Activated CD8-positive, alpha-beta T cell treated with anti-CD3 and anti-CD28 coated beads for 36 hours (primary cell): ENCODE measurements at regions not wholly inside any gene's neighbourhood (a gene's known extent, or its start where the extent isn't known, plus 50 kb on each side); places are given as distances from the start of the nearest gene placed in this dataset.

Experiments used
- ATAC-seq: fragments of 200-7000 bp; cut with Tn5 transposase; one replicate; pipeline ENCODE4 v1.10.0; 2021; ENCODE audit warnings: mild to moderate bottlenecking, moderate library complexity
- CTCF ChIA-PET: fragments of 350-600 bp; sonication (Branson Sonifier 250); formaldehyde crosslinking; loops from one replicate; lab custom pipeline; 2021; ENCODE audit warnings: antibody characterized with exemption; lab: Charles Lee
- POLR2A ChIA-PET: fragments of 350-600 bp; sonication (Branson Sonifier 250); formaldehyde crosslinking; loops from one replicate; lab custom pipeline; 2021; ENCODE audit warnings: antibody characterized with exemption; lab: Charles Lee
- DNase-seq: peaks from one replicate; pipeline ENCODE4 v3.0.0-alpha.2; 2020
- H3K27ac Mint-ChIP-seq: one replicate; pipeline ENCODE4 v1.8.0; 2021; ENCODE audit warnings: mild to moderate bottlenecking, mixed read lengths
- H3K27me3 Mint-ChIP-seq: one replicate; pipeline ENCODE4 v1.8.0; 2021; ENCODE audit warnings: mixed read lengths
- H3K36me3 Mint-ChIP-seq: one replicate; pipeline ENCODE4 v1.8.0; 2021; ENCODE audit warnings: low read depth, mixed read lengths
- H3K4me1 Mint-ChIP-seq: one replicate; pipeline ENCODE4 v1.8.0; 2021; ENCODE audit warnings: low read depth, mixed read lengths
- H3K4me3 Mint-ChIP-seq: one replicate; pipeline ENCODE4 v1.8.0; 2021; ENCODE audit warnings: mild to moderate bottlenecking, moderate library complexity, mixed read lengths
- H3K9me3 Mint-ChIP-seq: one replicate; pipeline ENCODE4 v1.8.0; 2021; ENCODE audit warnings: mixed read lengths
- intact Hi-C: fragments of 100-400 bp; cut with micrococcal nuclease; formaldehyde crosslinking; loops from one replicate; pipeline ENCODE4 v1.10.0; 2022
- TF ChIP-seq, protein P1 (sequence below): fragments of 200-600 bp; IDR thresholded peaks from one replicate; pipeline ENCODE4 v1.8.0; 2022; ENCODE audit warnings: antibody characterized with exemption, mild to moderate bottlenecking

DNA sequence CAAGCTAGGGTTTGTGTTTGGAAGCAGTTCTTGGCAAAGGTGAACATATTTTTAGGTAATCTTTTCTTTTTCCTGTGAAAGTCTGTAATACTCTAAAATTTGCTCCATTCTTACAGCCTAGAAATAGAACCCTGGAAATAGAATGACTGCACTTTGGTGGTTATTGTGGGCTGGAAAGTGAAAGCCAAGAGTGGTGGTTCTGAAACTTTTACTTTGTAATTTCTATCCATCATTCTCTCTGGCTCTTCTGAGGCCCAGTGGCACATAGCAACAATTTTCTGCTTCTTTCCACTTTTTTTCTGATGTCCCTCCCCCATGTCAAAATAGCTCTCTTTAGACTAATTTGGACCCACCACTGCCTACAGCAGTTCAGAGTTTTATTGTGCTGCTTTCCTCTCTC is 300.4 kb upstream of the RPS6KA3 start:
- Mint-ChIP-seq H3K36me3 (no peaks in the 10 kb centered on the region), H3K27ac (no peak overlapping the region), H3K9me3 (no peaks in the 10 kb centered on the region), H3K4me3 (no peak overlapping the region), H3K27me3 (peaks cover 7% of the 10 kb centered on the region), H3K4me1 (peaks cover 7% of the 10 kb centered on the region)
- CTCF ChIA-PET: no interaction called here
- peak; percentile 17 for DNase-seq
- peak; percentile 69 for ATAC-seq
- POLR2A ChIA-PET: no interaction called here
- intact Hi-C loops: no loop called here
- TF ChIP-seq, protein P1, sequence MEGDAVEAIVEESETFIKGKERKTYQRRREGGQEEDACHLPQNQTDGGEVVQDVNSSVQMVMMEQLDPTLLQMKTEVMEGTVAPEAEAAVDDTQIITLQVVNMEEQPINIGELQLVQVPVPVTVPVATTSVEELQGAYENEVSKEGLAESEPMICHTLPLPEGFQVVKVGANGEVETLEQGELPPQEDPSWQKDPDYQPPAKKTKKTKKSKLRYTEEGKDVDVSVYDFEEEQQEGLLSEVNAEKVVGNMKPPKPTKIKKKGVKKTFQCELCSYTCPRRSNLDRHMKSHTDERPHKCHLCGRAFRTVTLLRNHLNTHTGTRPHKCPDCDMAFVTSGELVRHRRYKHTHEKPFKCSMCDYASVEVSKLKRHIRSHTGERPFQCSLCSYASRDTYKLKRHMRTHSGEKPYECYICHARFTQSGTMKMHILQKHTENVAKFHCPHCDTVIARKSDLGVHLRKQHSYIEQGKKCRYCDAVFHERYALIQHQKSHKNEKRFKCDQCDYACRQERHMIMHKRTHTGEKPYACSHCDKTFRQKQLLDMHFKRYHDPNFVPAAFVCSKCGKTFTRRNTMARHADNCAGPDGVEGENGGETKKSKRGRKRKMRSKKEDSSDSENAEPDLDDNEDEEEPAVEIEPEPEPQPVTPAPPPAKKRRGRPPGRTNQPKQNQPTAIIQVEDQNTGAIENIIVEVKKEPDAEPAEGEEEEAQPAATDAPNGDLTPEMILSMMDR: no peak

DNA sequence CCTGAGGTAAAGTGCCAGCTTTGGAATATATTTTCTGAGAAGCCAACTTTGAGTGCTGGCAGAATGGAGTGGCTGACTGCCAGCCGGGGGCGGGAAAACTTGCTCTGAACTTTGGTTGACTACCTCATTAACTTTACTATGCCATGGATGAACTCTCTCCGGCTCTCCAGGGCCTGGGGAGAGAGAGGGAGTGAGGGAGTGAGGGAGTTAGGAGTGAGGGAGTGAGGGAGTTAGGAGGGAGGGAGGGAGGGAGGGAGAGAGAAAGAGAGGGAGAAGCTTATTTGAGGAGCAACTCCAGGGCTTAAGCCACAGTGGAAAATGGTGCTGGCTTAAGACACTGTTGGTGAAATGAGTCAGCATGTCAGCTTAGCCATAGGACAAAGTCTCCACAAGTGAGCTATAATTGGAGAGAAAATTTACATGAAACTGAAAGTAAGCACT is 280.9 kb upstream of the RPS6KA3 start:
- peak; percentile 11 for DNase-seq
- intact Hi-C loops: no loop called here
- TF ChIP-seq, protein P1: no peak
- H3K27ac Mint-ChIP-seq: no peak overlapping the region
- no peaks in the 10 kb centered on the region for H3K36me3 Mint-ChIP-seq
- no peaks in the 10 kb centered on the region for H3K27me3 Mint-ChIP-seq
- no peak for ATAC-seq
- ChIA-PET POLR2A (no interaction called here), CTCF (interaction anchor here (0.7 to 1.1 kb wide), 2 partner anchors 17 to 18 kb away, joined by 3 read pairs; no protein-coding TSS in a partner anchor)
- H3K4me3 Mint-ChIP-seq: no peak overlapping the region
- peaks cover 2% of the 10 kb centered on the region for H3K4me1 Mint-ChIP-seq
- peaks cover 3% of the 10 kb centered on the region for H3K9me3 Mint-ChIP-seq

DNA sequence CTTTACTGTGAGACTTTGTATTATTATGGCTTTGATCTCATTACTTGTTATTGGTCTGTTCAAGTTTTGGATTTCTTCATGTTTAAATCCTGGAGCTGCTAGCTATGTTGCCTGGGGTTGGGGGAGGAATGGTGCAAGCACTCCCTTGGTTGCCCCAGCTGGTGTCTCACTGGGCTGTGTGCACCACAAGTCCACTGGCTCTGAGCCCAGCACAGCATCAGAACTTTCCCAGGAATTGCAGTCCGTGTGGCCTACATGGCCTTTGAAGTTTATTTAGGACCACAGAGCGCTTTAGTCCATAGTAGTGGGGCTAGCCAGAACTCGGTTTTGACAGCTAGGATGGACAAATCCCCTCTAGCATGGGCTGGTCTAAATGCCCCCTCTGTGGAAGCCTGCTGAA is 278.8 kb upstream of the RPS6KA3 start:
- intact Hi-C loops: no loop called here
- Mint-ChIP-seq H3K4me3 (no peak overlapping the region), H3K27ac (no peak overlapping the region), H3K36me3 (peaks cover 3% of the 10 kb centered on the region), H3K4me1 (peaks cover 2% of the 10 kb centered on the region), H3K9me3 (peaks cover 11% of the 10 kb centered on the region), H3K27me3 (no peaks in the 10 kb centered on the region)
- ATAC-seq (no peak), DNase-seq (no peak)
- TF ChIP-seq, protein P1: no peak
- ChIA-PET CTCF (no interaction called here), POLR2A (no interaction called here)

DNA sequence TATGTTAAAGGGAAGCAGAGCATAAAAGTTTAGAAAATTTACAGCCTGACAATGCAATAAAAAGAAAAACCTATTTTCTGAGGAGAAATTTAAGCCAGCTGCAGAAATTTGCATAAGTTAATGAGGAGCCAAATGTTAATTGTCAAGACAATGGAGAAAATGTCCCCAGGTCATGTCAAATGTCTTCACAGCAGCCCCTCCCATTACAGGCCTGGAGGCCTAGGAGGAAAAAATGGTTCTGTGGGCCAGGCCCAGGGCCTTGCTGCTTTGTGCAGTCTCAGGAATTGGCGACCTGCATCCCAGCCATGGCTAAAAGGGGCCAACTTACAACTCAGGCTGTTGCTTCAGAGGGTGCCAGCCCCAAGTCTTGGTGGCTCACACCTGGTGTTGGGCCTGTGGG is 275.4 kb upstream of the RPS6KA3 start:
- DNase-seq: no peak
- H3K4me3 Mint-ChIP-seq: no peak overlapping the region
- POLR2A ChIA-PET: no interaction called here

DNA sequence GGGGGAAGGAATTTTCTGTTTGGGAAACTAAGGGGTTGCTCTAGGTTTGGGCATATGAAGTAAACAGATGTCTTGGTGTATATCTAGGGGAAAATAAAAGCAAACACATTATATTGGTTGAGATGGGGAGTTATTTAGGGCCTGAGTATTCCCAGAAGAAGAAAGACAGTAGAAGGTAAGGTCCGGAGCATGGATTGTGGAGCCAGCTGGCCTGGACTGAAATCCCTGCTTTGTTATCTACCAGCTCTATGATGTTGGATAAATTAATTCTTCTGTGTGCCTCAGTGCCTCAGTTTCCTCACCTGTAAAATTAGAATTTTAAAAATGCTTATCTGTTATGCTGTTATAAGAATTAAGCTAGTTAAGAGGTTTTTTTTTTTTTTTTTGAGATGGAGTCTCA is 272.3 kb upstream of the RPS6KA3 start:
- DNase-seq (no peak), ATAC-seq (no peak)
- H3K36me3 Mint-ChIP-seq: peaks cover 3% of the 10 kb centered on the region
- no peaks in the 10 kb centered on the region for H3K4me1 Mint-ChIP-seq
- CTCF ChIA-PET: interaction anchor here (1.6 kb wide), 1 partner anchor 9 kb away, joined by 7 read pairs; no protein-coding TSS in a partner anchor
- peaks cover 6% of the 10 kb centered on the region for H3K27me3 Mint-ChIP-seq
- no peak overlapping the region for H3K27ac Mint-ChIP-seq
- intact Hi-C loops: loop anchor here (10.0 kb wide), 1 partner anchor 1206 kb away; no protein-coding TSS in a partner anchor
- peaks cover 11% of the 10 kb centered on the region for H3K9me3 Mint-ChIP-seq
- POLR2A ChIA-PET: no interaction called here
- no peak overlapping the region for H3K4me3 Mint-ChIP-seq
- TF ChIP-seq, protein P1: no peak

More for the DNA sequence above, 275.4 kb upstream of the RPS6KA3 start:
- Mint-ChIP-seq H3K4me1 (no peaks in the 10 kb centered on the region), H3K27me3 (no peaks in the 10 kb centered on the region), H3K9me3 (peaks cover 11% of the 10 kb centered on the region), H3K36me3 (peaks cover 3% of the 10 kb centered on the region), H3K27ac (no peak overlapping the region)
- CTCF ChIA-PET: no interaction called here
- no peak for ATAC-seq
- intact Hi-C loops: no loop called here
- TF ChIP-seq, protein P1: no peak
